ENCODE measurements at regions not wholly inside any gene's neighbourhood (a gene's known extent, or its start where the extent isn't known, plus 50 kb on each side); places are given as distances from the start of the nearest gene placed in this dataset.
"Not testable (repeated sequence)": the region's sequence is repeated elsewhere in the genome, so short reads cannot be mapped to it uniquely, and the experiment has no call there.

DNA sequence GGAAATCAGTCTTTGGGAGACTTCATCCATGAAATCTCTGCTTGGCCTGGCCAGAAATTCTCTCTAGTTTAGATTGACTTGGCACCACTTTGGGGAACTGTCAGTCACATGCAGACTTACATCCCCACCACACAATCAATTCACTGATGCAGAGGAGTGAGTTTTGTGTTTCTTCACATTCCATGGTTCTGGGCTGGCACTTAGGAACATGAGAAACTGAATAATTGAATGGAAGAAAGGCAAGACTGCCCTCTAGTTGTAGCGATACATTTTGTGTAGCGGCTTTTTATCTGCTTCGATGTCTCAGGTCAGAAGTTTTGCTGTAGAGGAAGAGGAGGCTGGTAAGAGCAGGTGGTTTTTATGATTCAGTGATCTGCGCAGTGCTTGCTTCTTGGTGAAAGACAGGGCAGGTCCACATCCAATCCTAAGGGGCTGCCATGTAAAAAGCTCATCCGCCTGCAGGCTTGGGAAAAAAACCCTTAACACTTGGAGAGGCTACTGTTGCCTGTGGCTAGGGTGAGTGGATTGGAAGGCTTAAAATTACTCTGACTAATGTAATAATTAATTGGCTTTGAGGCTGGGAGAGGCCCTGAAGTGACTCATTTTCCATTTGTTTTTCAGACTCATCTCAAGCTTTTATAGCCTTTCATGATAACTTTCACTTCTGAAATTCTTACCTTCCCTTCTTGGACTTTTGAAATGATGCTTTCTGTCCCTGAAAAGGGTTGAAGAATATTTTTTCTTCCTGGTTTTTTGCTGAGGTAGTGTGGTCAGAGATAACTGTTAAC, 75.4 kb upstream of the LPCAT1 start:
- not testable (repeated sequence) for H3K4me3 ChIP-seq (ENCODE audit: low read depth in 1 of 2, low read length in 2 of 2); H3K36me3 ChIP-seq (ENCODE audit: control insufficient read depth in 1 of 2, insufficient read depth in 2 of 2, low read length in 2 of 2); H3K4me1 ChIP-seq (ENCODE audit: control insufficient read depth in 1 of 2, insufficient read depth in 2 of 2, low read length in 2 of 2); H3K27ac ChIP-seq (ENCODE audit: low read depth, low read length); H3K27me3 ChIP-seq (ENCODE audit: control insufficient read depth in 1 of 2, insufficient read depth in 2 of 2, low read length in 2 of 2); H3K9me3 ChIP-seq (ENCODE audit: control insufficient read depth in 1 of 2, low read length in 2 of 2); H3K9ac ChIP-seq (ENCODE audit: low read depth in 1 of 2, low read length in 2 of 2)

DNA sequence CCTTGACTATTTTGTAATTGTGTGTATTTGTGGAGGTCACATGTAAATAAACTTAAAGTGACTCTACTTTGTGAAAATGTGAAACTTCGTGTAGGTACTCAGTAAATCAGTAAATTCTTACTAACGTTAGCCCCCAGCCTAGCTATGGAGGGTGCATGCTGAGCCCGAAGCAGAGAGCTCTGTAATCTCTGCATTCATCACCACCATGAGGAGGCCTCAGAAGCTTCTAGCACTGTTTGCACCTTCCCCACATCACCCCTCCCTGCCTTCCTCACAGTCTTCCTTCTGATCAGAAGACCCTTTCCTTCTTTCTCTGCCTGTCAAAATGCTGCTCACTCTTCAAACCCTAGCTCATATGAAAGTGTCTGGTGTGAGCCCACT, 73.3 kb upstream of the LPCAT1 start:
- not testable (repeated sequence) for H3K4me3 ChIP-seq (ENCODE audit: low read depth in 1 of 2, low read length in 2 of 2); H3K9ac ChIP-seq (ENCODE audit: low read depth in 1 of 2, low read length in 2 of 2); H3K4me1 ChIP-seq (ENCODE audit: control insufficient read depth in 1 of 2, insufficient read depth in 2 of 2, low read length in 2 of 2)

DNA sequence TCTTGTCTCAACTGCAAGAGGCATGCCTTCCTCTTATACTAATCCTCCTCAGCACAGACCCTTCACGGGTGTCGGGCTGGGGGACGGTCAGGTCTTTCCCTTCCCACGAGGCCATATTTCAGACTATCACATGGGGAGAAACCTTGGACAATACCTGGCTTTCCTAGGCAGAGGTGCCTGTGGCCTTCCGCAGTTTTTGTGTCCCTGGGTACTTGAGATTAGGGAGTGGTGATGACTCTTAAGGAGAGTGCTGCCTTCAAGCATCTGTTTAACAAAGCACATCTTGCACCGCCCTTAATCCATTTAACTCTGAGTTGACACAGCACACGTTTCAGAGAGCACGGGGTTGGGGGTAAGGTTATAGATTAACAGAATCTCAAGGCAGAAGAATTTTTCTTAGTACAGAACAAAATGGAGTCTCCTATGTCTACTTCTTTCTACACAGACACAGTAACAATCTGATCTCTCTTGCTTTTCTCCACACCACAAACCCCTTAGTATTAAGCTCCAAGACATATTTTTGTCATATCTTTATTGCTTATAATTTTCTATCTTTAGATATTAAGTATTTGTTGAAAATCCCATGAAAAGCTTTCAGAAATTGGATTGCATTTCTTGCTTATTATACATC, 72.8 kb upstream of the LPCAT1 start:
- H3K4me1 ChIP-seq (ENCODE audit: control insufficient read depth in 1 of 2, insufficient read depth in 2 of 2, low read length in 2 of 2); H3K9me3 ChIP-seq (ENCODE audit: control insufficient read depth in 1 of 2, low read length in 2 of 2); H3K36me3 ChIP-seq (ENCODE audit: control insufficient read depth in 1 of 2, insufficient read depth in 2 of 2, low read length in 2 of 2); H3K9ac ChIP-seq (ENCODE audit: low read depth in 1 of 2, low read length in 2 of 2); H3K27ac ChIP-seq (ENCODE audit: low read depth, low read length); H3K4me3 ChIP-seq (ENCODE audit: low read depth in 1 of 2, low read length in 2 of 2); H3K27me3 ChIP-seq (ENCODE audit: control insufficient read depth in 1 of 2, insufficient read depth in 2 of 2, low read length in 2 of 2): not testable (repeated sequence)

More for the DNA sequence above, 73.3 kb upstream of the LPCAT1 start:
- H3K27ac ChIP-seq (ENCODE audit: low read depth, low read length); H3K36me3 ChIP-seq (ENCODE audit: control insufficient read depth in 1 of 2, insufficient read depth in 2 of 2, low read length in 2 of 2); H3K9me3 ChIP-seq (ENCODE audit: control insufficient read depth in 1 of 2, low read length in 2 of 2); H3K27me3 ChIP-seq (ENCODE audit: control insufficient read depth in 1 of 2, insufficient read depth in 2 of 2, low read length in 2 of 2): not testable (repeated sequence)

- H3K27ac ChIP-seq (ENCODE audit: low read depth, low read length) = no peak overlapping the region
- H3K9ac ChIP-seq (ENCODE audit: low read depth in 1 of 2, low read length in 2 of 2) = peak overlapping the region; percentile 56 to 64
- H3K9me3 ChIP-seq (ENCODE audit: control insufficient read depth in 1 of 2, low read length in 2 of 2) = no peaks in the 10 kb centered on the region
- peaks cover 0 to 3% of the 10 kb centered on the region in 2 donors for H3K36me3 ChIP-seq (ENCODE audit: control insufficient read depth in 1 of 2, insufficient read depth in 2 of 2, low read length in 2 of 2)
- H3K4me3 ChIP-seq (ENCODE audit: low read depth in 1 of 2, low read length in 2 of 2) = peak overlapping the region; percentile 68 to 70
- no peaks in the 10 kb centered on the region for H3K27me3 ChIP-seq (ENCODE audit: control insufficient read depth in 1 of 2, insufficient read depth in 2 of 2, low read length in 2 of 2)
- H3K4me1 ChIP-seq (ENCODE audit: control insufficient read depth in 1 of 2, insufficient read depth in 2 of 2, low read length in 2 of 2) = peaks cover 0 to 4% of the 10 kb centered on the region in 2 donors
Observed at GRCh38 chr5:1594357-1595106, 70.8 kb upstream of the LPCAT1 start.

- no peak overlapping the region for H3K27ac ChIP-seq (ENCODE audit: low read depth, low read length)
- H3K36me3 ChIP-seq (ENCODE audit: control insufficient read depth in 1 of 2, insufficient read depth in 2 of 2, low read length in 2 of 2) = peaks cover 0 to 3% of the 10 kb centered on the region in 2 donors
- H3K4me1 ChIP-seq (ENCODE audit: control insufficient read depth in 1 of 2, insufficient read depth in 2 of 2, low read length in 2 of 2) = peaks cover 0 to 4% of the 10 kb centered on the region in 2 donors
- H3K9me3 ChIP-seq (ENCODE audit: control insufficient read depth in 1 of 2, low read length in 2 of 2) = no peaks in the 10 kb centered on the region
- H3K9ac ChIP-seq (ENCODE audit: low read depth in 1 of 2, low read length in 2 of 2) = peak overlapping the region; percentile 56 to 64
- H3K4me3 ChIP-seq (ENCODE audit: low read depth in 1 of 2, low read length in 2 of 2) = peak overlapping the region; percentile 68 to 70
- H3K27me3 ChIP-seq (ENCODE audit: control insufficient read depth in 1 of 2, insufficient read depth in 2 of 2, low read length in 2 of 2) = no peaks in the 10 kb centered on the region
Observed at GRCh38 chr5:1593903-1594356, 70.2 kb upstream of the LPCAT1 start.

- not testable (repeated sequence) for H3K9ac ChIP-seq (ENCODE audit: low read depth in 1 of 2, low read length in 2 of 2); H3K4me1 ChIP-seq (ENCODE audit: control insufficient read depth in 1 of 2, insufficient read depth in 2 of 2, low read length in 2 of 2); H3K9me3 ChIP-seq (ENCODE audit: control insufficient read depth in 1 of 2, low read length in 2 of 2); H3K27ac ChIP-seq (ENCODE audit: low read depth, low read length); H3K4me3 ChIP-seq (ENCODE audit: low read depth in 1 of 2, low read length in 2 of 2); H3K27me3 ChIP-seq (ENCODE audit: control insufficient read depth in 1 of 2, insufficient read depth in 2 of 2, low read length in 2 of 2)
- peaks cover 5 to 13% of the 10 kb centered on the region in 2 donors for H3K36me3 ChIP-seq (ENCODE audit: control insufficient read depth in 1 of 2, insufficient read depth in 2 of 2, low read length in 2 of 2)
Observed at GRCh38 chr5:1588071-1588694, 64.4 kb upstream of the LPCAT1 start.

DNA sequence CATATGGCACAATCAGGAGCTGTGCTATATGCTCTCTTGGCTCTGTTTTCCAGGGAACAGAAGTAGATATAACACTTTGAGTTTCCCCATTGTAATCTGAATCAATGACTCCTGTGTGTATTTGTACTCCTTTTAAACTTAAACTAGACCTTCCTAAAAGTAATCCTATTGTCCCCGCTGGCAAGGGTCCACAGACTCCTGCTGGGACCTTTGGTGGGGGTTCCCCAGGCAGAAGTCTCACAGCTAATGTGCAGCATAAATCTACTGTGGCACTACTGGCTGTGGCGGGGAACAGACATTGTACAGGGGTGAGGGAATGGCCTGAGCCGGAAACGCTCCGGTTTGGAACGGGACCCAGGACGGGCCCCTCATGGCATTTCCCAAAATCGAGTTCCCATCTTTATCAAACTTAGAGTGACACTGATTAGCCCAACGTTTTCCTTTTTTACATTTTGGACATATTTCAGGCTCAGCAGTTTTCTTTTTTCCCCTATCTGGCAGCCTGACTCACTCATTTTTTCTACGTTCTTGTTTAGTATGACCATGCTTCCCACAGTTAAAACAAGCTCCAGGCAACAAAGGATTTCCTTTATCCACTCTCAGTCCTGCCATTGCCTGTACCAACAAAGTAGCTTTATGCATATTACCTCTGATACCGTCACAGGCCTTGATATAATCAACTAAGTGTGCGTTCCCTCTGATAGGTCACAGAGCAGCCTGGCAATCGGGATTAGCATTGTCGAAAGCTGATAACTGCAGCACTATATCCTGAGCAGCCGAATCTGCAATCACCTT, 59.5 kb upstream of the LPCAT1 start:
- peaks cover 5 to 14% of the 10 kb centered on the region in 2 donors for H3K36me3 ChIP-seq (ENCODE audit: control insufficient read depth in 1 of 2, insufficient read depth in 2 of 2, low read length in 2 of 2)
- H3K27me3 ChIP-seq (ENCODE audit: control insufficient read depth in 1 of 2, insufficient read depth in 2 of 2, low read length in 2 of 2); H3K9ac ChIP-seq (ENCODE audit: low read depth in 1 of 2, low read length in 2 of 2); H3K4me1 ChIP-seq (ENCODE audit: control insufficient read depth in 1 of 2, insufficient read depth in 2 of 2, low read length in 2 of 2); H3K27ac ChIP-seq (ENCODE audit: low read depth, low read length); H3K4me3 ChIP-seq (ENCODE audit: low read depth in 1 of 2, low read length in 2 of 2); H3K9me3 ChIP-seq (ENCODE audit: control insufficient read depth in 1 of 2, low read length in 2 of 2): not testable (repeated sequence)

DNA sequence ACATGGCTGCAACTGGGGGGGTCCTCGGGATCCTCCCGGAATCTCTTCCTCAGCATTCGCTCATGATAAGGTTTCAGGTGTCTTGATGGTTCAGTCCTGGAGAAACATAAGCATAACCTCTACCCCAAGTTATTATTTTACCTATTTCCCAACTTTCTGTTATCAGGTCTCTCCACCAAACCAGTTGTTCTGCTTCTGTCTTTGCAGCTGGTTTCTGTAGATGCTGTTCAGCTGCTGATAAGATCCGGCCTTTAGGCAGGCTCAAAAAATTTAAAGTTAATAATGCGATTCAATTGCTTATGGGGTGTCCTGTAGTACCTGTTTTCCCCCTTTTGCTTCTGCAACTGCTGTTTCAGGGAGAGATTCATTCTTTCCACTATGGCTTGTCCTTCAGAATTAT, 55.6 kb upstream of the LPCAT1 start:
- not testable (repeated sequence) for H3K36me3 ChIP-seq (ENCODE audit: control insufficient read depth in 1 of 2, insufficient read depth in 2 of 2, low read length in 2 of 2); H3K27ac ChIP-seq (ENCODE audit: low read depth, low read length); H3K27me3 ChIP-seq (ENCODE audit: control insufficient read depth in 1 of 2, insufficient read depth in 2 of 2, low read length in 2 of 2); H3K9ac ChIP-seq (ENCODE audit: low read depth in 1 of 2, low read length in 2 of 2); H3K4me3 ChIP-seq (ENCODE audit: low read depth in 1 of 2, low read length in 2 of 2); H3K9me3 ChIP-seq (ENCODE audit: control insufficient read depth in 1 of 2, low read length in 2 of 2); H3K4me1 ChIP-seq (ENCODE audit: control insufficient read depth in 1 of 2, insufficient read depth in 2 of 2, low read length in 2 of 2)

GRCh38 chr5:1576851-1577250, 53.1 kb upstream of the LPCAT1 start:
- H3K4me1 ChIP-seq (ENCODE audit: control insufficient read depth in 1 of 2, insufficient read depth in 2 of 2, low read length in 2 of 2) = peaks cover 4 to 10% of the 10 kb centered on the region in 2 donors
- not testable (repeated sequence) for H3K27ac ChIP-seq (ENCODE audit: low read depth, low read length); H3K36me3 ChIP-seq (ENCODE audit: control insufficient read depth in 1 of 2, insufficient read depth in 2 of 2, low read length in 2 of 2); H3K27me3 ChIP-seq (ENCODE audit: control insufficient read depth in 1 of 2, insufficient read depth in 2 of 2, low read length in 2 of 2); H3K4me3 ChIP-seq (ENCODE audit: low read depth in 1 of 2, low read length in 2 of 2); H3K9ac ChIP-seq (ENCODE audit: low read depth in 1 of 2, low read length in 2 of 2); H3K9me3 ChIP-seq (ENCODE audit: control insufficient read depth in 1 of 2, low read length in 2 of 2)
